Peyer's patch (tissue), 4 donors: ENCODE measurements at regions not wholly inside any gene's neighbourhood (a gene's known extent, or its start where the extent isn't known, plus 50 kb on each side); places are given as distances from the start of the nearest gene placed in this dataset.

Source experiments
- DNase-seq, 3 donors: peaks; one replicate each; pipeline ENCODE4 v3.0.0-alpha.2; 2017 to 2019
- H3K27ac ChIP-seq, 4 donors: fragments of 200-600 bp; sonication (generic); one replicate each; pipeline ENCODE4 v1.5.1; 2016 to 2019
- H3K27me3 ChIP-seq, 2 donors: fragments of 200-600 bp; sonication (generic); one replicate each; pipeline ENCODE4 v1.5.1; 2019
- H3K36me3 ChIP-seq, 3 donors: fragments of 200-600 bp; sonication (generic); one replicate each; pipeline ENCODE4 v1.5.1; 2016 to 2019
- H3K4me1 ChIP-seq, 4 donors: fragments of 200-600 bp; sonication (generic); one replicate each; pipeline ENCODE4 v1.5.1; 2016 to 2019
- H3K4me3 ChIP-seq, 4 donors: fragments of 200-600 bp; sonication (generic); 1 replicate in 3 of 4; 2 replicates in 1 of 4; pipeline ENCODE4 v1.5.1; 2016 to 2019; ENCODE audit warnings: mild to moderate bottlenecking in 1 of 4
- H3K9me3 ChIP-seq, 4 donors: fragments of 200-600 bp; sonication (generic); one replicate each; pipeline ENCODE4 v1.5.1; 2016 to 2019; ENCODE audit warnings: mild to moderate bottlenecking in 1 of 4
- POLR2A ChIP-seq, 2 donors: fragments of 450-650 bp; IDR thresholded peaks; one replicate each; pipeline ENCODE4 v1.5.1; 2017; ENCODE audit warnings: antibody characterized with exemption in 2 of 2, mild to moderate bottlenecking in 2 of 2, moderate library complexity in 2 of 2
- TF ChIP-seq, protein P1 (sequence below), 6 experiments: fragments of 450-650 bp in 4 of 6; fragments of 200-600 bp in 2 of 6; sonication (generic) in 1 of 6; IDR thresholded peaks; one replicate each; pipeline ENCODE4 v1.5.1; 2017 to 2019; ENCODE audit warnings: antibody characterized with exemption in 6 of 6, mild to moderate bottlenecking in 3 of 6, moderate library complexity in 1 of 6

DNA sequence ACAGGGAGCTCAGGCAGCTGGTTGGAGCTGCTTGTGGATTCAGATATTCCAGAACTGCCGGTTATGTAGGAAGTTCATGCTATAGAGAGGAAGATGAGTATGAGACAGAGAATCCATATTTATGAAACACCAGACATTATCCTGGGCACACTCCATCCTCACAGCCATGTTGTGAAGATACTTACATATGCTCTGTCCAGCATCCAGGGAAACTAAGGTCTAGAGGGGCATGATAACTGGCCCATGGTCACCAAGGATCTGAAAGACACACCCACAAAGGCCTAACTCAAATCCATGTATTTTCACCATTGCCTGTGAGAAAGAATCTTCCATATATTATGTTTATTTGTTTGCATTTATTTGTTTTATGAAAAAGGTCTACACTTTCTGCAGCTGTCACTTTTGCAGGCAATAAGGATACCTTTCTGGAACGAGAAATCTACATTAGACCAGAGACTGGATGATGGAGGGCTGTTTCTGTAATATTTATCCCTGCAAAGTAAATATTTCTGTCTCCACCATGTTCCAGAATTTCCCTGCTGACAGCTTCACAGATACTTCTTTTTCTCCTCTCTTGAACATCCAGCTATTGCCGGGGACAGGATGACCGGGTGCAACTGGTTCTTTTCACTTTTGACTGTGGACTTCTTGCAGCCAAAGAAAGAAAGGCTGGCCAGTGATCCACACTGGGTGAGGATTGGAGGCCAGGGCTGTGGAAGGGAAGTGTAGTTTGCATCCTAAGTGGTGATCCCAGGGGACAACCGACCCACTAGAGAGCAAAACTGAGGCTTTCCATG lies 145.9 kb upstream of the NAV2 start:
- no peak for DNase-seq
- TF ChIP-seq, protein P1, sequence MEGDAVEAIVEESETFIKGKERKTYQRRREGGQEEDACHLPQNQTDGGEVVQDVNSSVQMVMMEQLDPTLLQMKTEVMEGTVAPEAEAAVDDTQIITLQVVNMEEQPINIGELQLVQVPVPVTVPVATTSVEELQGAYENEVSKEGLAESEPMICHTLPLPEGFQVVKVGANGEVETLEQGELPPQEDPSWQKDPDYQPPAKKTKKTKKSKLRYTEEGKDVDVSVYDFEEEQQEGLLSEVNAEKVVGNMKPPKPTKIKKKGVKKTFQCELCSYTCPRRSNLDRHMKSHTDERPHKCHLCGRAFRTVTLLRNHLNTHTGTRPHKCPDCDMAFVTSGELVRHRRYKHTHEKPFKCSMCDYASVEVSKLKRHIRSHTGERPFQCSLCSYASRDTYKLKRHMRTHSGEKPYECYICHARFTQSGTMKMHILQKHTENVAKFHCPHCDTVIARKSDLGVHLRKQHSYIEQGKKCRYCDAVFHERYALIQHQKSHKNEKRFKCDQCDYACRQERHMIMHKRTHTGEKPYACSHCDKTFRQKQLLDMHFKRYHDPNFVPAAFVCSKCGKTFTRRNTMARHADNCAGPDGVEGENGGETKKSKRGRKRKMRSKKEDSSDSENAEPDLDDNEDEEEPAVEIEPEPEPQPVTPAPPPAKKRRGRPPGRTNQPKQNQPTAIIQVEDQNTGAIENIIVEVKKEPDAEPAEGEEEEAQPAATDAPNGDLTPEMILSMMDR (IDR thresholded peaks at IDR 0.05), result no peak
- TF ChIP-seq POLR2A (IDR thresholded peaks at IDR 0.05), result no peak
- H3K27ac ChIP-seq, result no peak overlapping the region
- H3K4me3 ChIP-seq, result no peak overlapping the region
- H3K9me3 ChIP-seq, result no peaks in the 10 kb centered on the region
- no peaks in the 10 kb centered on the region for H3K36me3 ChIP-seq
- no peaks in the 10 kb centered on the region for H3K4me1 ChIP-seq
- H3K27me3 ChIP-seq, result no peaks in the 10 kb centered on the region

DNA sequence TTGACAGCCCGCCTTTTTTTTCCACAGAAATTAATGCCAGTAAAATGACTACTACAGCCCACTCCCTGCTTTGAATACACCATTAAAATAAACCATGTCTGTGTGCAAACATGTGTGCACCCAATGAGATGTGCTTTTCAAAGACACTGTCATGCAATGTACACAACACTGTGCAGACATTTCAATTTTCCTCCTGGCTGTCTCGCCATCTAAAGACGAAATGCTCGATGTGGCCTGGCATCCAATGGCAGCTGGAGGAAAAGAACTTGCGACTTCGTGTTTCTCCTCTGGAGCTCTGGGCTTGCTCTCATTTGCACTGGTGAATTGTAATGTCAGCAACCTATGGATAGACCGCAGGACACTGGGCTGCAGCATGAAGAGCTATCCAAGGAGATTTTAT lies 147.0 kb upstream of the NAV2 start:
- no peaks in the 10 kb centered on the region for H3K27me3 ChIP-seq
- H3K4me1 ChIP-seq, result no peaks in the 10 kb centered on the region
- no peak overlapping the region for H3K4me3 ChIP-seq
- H3K36me3 ChIP-seq, result no peaks in the 10 kb centered on the region
- DNase-seq, result no peak
- H3K9me3 ChIP-seq, result no peaks in the 10 kb centered on the region
- no peak overlapping the region for H3K27ac ChIP-seq
- TF ChIP-seq POLR2A (IDR thresholded peaks at IDR 0.05), result no peak
- TF ChIP-seq, protein P1 (IDR thresholded peaks at IDR 0.05), result no peak

DNA sequence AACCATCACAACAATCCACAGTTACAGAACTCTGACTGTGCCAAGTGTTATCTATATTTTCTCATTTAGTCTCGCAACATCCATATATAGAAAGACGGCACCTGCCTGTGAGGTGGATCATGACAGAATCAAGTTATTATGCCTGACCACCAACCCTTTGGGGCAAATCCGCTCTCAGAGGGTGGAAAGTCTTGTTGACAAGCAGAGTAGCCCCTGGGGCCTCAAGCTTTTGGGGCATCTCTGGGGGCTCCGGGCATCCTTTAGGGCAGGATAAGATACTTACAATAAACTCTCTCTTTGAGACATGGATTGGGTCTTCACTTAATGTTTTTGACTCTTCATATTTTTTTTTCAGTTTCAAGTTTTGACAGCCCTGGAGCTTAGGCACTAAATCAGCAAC lies 150.5 kb upstream of the NAV2 start:
- Histone ChIP-seq H3K36me3 (no peaks in the 10 kb centered on the region), H3K27ac (no peak overlapping the region), H3K9me3 (no peaks in the 10 kb centered on the region), H3K4me1 (no peaks in the 10 kb centered on the region), H3K27me3 (no peaks in the 10 kb centered on the region), H3K4me3 (no peak overlapping the region)
- no peak for TF ChIP-seq POLR2A (IDR thresholded peaks at IDR 0.05)
- TF ChIP-seq, protein P1 (IDR thresholded peaks at IDR 0.05), result no peak
- no peak for DNase-seq

GRCh38 chr11:19561011-19561410 lies 151.6 kb upstream of the NAV2 start:
- Histone ChIP-seq H3K36me3 (no peaks in the 10 kb centered on the region), H3K4me3 (no peak overlapping the region), H3K27me3 (no peaks in the 10 kb centered on the region), H3K4me1 (no peaks in the 10 kb centered on the region), H3K9me3 (no peaks in the 10 kb centered on the region), H3K27ac (no peak overlapping the region)
- TF ChIP-seq POLR2A (IDR thresholded peaks at IDR 0.05), result no peak
- TF ChIP-seq, protein P1 (IDR thresholded peaks at IDR 0.05), result no peak
- no peak for DNase-seq

GRCh38 chr11:19560156-19560555 lies 152.5 kb upstream of the NAV2 start:
- no peaks in the 10 kb centered on the region for H3K4me1 ChIP-seq
- H3K27ac ChIP-seq, result no peak overlapping the region
- H3K4me3 ChIP-seq, result no peak overlapping the region
- H3K27me3 ChIP-seq, result no peaks in the 10 kb centered on the region
- TF ChIP-seq, protein P1 (IDR thresholded peaks at IDR 0.05), result no peak
- TF ChIP-seq POLR2A (IDR thresholded peaks at IDR 0.05), result no peak
- no peaks in the 10 kb centered on the region for H3K36me3 ChIP-seq
- no peak for DNase-seq
- H3K9me3 ChIP-seq, result no peaks in the 10 kb centered on the region
